GM23338 (cell line): ENCODE measurements at regions not wholly inside any gene's neighbourhood (a gene's known extent, or its start where the extent isn't known, plus 50 kb on each side); places are given as distances from the start of the nearest gene placed in this dataset.

ENCODE experiments used
- ATAC-seq: fragments of 200-7000 bp; cut with Tn5 transposase; 3 replicates; pipeline ENCODE4 v1.9.1; 2020
- DNase-seq: peaks from one replicate; pipeline ENCODE4 v3.0.0-alpha.2; 2015; ENCODE audit warnings: low spot score
- H2AFZ ChIP-seq: fragments of 200-600 bp; sonication (generic); 2 replicates; pipeline ENCODE4 v1.8.0; 2016; ENCODE audit warnings: antibody characterized with exemption, mild to moderate bottlenecking, moderate library complexity
- H3F3A ChIP-seq: fragments of 200-600 bp; sonication (generic); replicated peaks from 2 replicates; pipeline ENCODE4 v1.8.0; 2017; ENCODE audit warnings: antibody characterized with exemption, mixed run types, low read depth
- H3K27ac ChIP-seq: fragments of 200-600 bp; sonication (generic); 2 replicates; pipeline ENCODE4 v1.6.1; 2016; ENCODE audit warnings: low read depth
- H3K27me3 ChIP-seq: fragments of 200-600 bp; sonication (generic); 2 replicates; pipeline ENCODE4 v1.8.0; 2016; ENCODE audit warnings: mild to moderate bottlenecking, mixed run types, moderate library complexity; ENCODE audit not compliant: insufficient read depth
- H3K36me3 ChIP-seq: fragments of 200-600 bp; sonication (generic); 2 replicates; pipeline ENCODE4 v1.8.0; 2016; ENCODE audit warnings: mild to moderate bottlenecking; ENCODE audit not compliant: insufficient read depth
- H3K4me1 ChIP-seq: fragments of 200-600 bp; sonication (generic); 2 replicates; pipeline ENCODE4 v1.8.0; 2016; ENCODE audit warnings: mild to moderate bottlenecking, moderate library complexity; ENCODE audit not compliant: insufficient read depth
- H3K4me2 ChIP-seq: fragments of 200-600 bp; sonication (generic); 2 replicates; pipeline ENCODE4 v1.7.1; 2017; ENCODE audit warnings: mixed run types
- H3K4me3 ChIP-seq: fragments of 200-600 bp; sonication (generic); 2 replicates; pipeline ENCODE4 v1.6.1; 2016; ENCODE audit warnings: mixed run types
- H3K79me2 ChIP-seq: fragments of 200-600 bp; sonication (generic); replicated peaks from 2 replicates; pipeline ENCODE4 v1.8.0; 2017; ENCODE audit warnings: mild to moderate bottlenecking; ENCODE audit not compliant: insufficient read depth
- H3K9me2 ChIP-seq: fragments of 200-600 bp; sonication (generic); 2 replicates; pipeline ENCODE4 v1.8.0; 2017; ENCODE audit not compliant: insufficient read depth
- H4K20me1 ChIP-seq: fragments of 200-600 bp; sonication (generic); replicated peaks from 2 replicates; pipeline ENCODE4 v1.8.0; 2017; ENCODE audit warnings: mild to moderate bottlenecking; ENCODE audit not compliant: insufficient read depth
- H3K27ac Mint-ChIP-seq: 2 replicates; pipeline ENCODE4 v1.8.0; 2020; ENCODE audit warnings: inconsistent platforms, mild to moderate bottlenecking, moderate library complexity, mixed read lengths
- H3K27me3 Mint-ChIP-seq: 3 replicates; pipeline ENCODE4 v1.8.0; 2022; ENCODE audit warnings: low read depth, mild to moderate bottlenecking, moderate library complexity, mixed read lengths, inconsistent platforms; ENCODE audit not compliant: insufficient read depth, poor library complexity
- H3K36me3 Mint-ChIP-seq: 3 replicates; pipeline ENCODE4 v1.8.0; 2021; ENCODE audit warnings: low read depth, mild to moderate bottlenecking, inconsistent platforms, moderate library complexity, mixed read lengths
- H3K4me1 Mint-ChIP-seq: 3 replicates; pipeline ENCODE4 v1.8.0; 2020; ENCODE audit warnings: mild to moderate bottlenecking, inconsistent platforms, mixed read lengths
- H3K4me3 Mint-ChIP-seq: 3 replicates; pipeline ENCODE4 v1.8.0; 2021; ENCODE audit warnings: moderate library complexity, mild to moderate bottlenecking, inconsistent platforms, mixed read lengths
- H3K9me3 Mint-ChIP-seq: 3 replicates; pipeline ENCODE4 v1.8.0; 2020; ENCODE audit warnings: moderate library complexity, mild to moderate bottlenecking, inconsistent platforms, mixed read lengths
- CREB1 ChIP-seq: fragments of 250-450 bp; sonication (Bioruptor Pico); IDR thresholded peaks from 2 replicates; pipeline ENCODE4 v1.5.0; 2020; ENCODE audit warnings: low read depth, mild to moderate bottlenecking, moderate library complexity
- EZH2 ChIP-seq: fragments of 200-600 bp; sonication (generic); IDR thresholded peaks from one replicate; pipeline ENCODE4 v1.8.0; 2017; ENCODE audit warnings: antibody characterized with exemption, mild to moderate bottlenecking, low read depth; ENCODE audit not compliant: unreplicated experiment
- EZH2phosphoT487 ChIP-seq: fragments of 200-600 bp; sonication (generic); IDR thresholded peaks from one replicate; pipeline ENCODE4 v1.8.1; 2018; ENCODE audit warnings: antibody characterized with exemption; ENCODE audit not compliant: unreplicated experiment
- JUNB ChIP-seq: IDR thresholded peaks from one replicate; pipeline ENCODE4 v1.6.1; 2016; ENCODE audit warnings: antibody characterized with exemption; ENCODE audit not compliant: unreplicated experiment
- POLR2AphosphoS5 ChIP-seq: IDR thresholded peaks from 2 replicates; pipeline ENCODE4 v1.6.1; 2016; ENCODE audit warnings: antibody characterized with exemption, low read depth
- TF ChIP-seq, protein P1 (sequence below): fragments of 250-450 bp; sonication (Bioruptor Pico); IDR thresholded peaks from 2 replicates; pipeline ENCODE4 v1.5.0; 2020; ENCODE audit warnings: mild to moderate bottlenecking, moderate library complexity
- TF ChIP-seq, protein P2 (sequence below): IDR thresholded peaks from one replicate; pipeline ENCODE4 v1.6.1; 2018; ENCODE audit warnings: antibody characterized with exemption; ENCODE audit not compliant: unreplicated experiment
- TF ChIP-seq, protein P3 (sequence below), 2 experiments: fragments of 200-600 bp in 1 of 2; sonication (generic) in 1 of 2; conservative IDR thresholded peaks; 2 replicates each; pipeline versions ENCODE4 v1.5.1 to v1.6.1; 2016 to 2017; ENCODE audit warnings: antibody characterized with exemption in 2 of 2, low read depth in 2 of 2, mild to moderate bottlenecking in 2 of 2, moderate library complexity in 1 of 2

DNA sequence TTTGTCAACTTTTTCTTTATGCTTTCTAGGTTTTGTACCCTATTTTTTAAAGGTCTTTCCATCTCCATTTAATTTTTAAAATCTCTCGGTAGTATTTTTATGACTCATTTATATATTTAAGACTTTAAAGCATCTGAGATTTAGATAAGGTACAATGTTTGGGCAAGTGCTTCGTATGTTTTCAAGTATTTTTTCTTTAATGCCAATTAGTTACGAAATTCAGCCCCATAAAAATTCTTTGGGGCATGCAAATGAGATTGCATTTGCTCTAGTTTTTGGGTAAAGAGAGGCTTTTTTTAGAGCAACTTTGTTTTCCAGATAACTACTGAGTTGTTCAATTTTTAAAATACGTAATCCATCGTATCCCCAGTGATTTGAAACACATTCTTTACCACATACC lies 65.3 kb upstream of the CRHR1 start (continued):
- TF ChIP-seq, protein P1, sequence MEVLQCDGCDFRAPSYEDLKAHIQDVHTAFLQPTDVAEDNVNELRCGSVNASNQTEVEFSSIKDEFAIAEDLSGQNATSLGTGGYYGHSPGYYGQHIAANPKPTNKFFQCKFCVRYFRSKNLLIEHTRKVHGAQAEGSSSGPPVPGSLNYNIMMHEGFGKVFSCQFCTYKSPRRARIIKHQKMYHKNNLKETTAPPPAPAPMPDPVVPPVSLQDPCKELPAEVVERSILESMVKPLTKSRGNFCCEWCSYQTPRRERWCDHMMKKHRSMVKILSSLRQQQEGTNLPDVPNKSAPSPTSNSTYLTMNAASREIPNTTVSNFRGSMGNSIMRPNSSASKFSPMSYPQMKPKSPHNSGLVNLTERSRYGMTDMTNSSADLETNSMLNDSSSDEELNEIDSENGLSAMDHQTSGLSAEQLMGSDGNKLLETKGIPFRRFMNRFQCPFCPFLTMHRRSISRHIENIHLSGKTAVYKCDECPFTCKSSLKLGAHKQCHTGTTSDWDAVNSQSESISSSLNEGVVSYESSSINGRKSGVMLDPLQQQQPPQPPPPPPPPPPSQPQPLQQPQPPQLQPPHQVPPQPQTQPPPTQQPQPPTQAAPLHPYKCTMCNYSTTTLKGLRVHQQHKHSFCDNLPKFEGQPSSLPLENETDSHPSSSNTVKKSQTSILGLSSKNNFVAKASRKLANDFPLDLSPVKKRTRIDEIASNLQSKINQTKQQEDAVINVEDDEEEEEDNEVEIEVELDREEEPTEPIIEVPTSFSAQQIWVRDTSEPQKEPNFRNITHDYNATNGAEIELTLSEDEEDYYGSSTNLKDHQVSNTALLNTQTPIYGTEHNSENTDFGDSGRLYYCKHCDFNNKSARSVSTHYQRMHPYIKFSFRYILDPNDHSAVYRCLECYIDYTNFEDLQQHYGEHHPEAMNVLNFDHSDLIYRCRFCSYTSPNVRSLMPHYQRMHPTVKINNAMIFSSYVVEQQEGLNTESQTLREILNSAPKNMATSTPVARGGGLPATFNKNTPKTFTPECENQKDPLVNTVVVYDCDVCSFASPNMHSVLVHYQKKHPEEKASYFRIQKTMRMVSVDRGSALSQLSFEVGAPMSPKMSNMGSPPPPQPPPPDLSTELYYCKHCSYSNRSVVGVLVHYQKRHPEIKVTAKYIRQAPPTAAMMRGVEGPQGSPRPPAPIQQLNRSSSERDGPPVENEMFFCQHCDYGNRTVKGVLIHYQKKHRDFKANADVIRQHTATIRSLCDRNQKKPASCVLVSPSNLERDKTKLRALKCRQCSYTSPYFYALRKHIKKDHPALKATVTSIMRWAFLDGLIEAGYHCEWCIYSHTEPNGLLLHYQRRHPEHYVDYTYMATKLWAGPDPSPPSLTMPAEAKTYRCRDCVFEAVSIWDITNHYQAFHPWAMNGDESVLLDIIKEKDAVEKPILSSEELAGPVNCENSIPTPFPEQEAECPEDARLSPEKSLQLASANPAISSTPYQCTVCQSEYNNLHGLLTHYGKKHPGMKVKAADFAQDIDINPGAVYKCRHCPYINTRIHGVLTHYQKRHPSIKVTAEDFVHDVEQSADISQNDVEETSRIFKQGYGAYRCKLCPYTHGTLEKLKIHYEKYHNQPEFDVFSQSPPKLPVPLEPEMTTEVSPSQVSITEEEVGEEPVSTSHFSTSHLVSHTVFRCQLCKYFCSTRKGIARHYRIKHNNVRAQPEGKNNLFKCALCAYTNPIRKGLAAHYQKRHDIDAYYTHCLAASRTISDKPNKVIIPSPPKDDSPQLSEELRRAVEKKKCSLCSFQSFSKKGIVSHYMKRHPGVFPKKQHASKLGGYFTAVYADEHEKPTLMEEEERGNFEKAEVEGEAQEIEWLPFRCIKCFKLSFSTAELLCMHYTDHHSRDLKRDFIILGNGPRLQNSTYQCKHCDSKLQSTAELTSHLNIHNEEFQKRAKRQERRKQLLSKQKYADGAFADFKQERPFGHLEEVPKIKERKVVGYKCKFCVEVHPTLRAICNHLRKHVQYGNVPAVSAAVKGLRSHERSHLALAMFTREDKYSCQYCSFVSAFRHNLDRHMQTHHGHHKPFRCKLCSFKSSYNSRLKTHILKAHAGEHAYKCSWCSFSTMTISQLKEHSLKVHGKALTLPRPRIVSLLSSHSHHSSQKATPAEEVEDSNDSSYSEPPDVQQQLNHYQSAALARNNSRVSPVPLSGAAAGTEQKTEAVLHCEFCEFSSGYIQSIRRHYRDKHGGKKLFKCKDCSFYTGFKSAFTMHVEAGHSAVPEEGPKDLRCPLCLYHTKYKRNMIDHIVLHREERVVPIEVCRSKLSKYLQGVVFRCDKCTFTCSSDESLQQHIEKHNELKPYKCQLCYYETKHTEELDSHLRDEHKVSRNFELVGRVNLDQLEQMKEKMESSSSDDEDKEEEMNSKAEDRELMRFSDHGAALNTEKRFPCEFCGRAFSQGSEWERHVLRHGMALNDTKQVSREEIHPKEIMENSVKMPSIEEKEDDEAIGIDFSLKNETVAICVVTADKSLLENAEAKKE (CRISPR knock-in tag): no peak
- no peak for TF ChIP-seq CREB1 (CRISPR knock-in tag)
- TF ChIP-seq, protein P2, sequence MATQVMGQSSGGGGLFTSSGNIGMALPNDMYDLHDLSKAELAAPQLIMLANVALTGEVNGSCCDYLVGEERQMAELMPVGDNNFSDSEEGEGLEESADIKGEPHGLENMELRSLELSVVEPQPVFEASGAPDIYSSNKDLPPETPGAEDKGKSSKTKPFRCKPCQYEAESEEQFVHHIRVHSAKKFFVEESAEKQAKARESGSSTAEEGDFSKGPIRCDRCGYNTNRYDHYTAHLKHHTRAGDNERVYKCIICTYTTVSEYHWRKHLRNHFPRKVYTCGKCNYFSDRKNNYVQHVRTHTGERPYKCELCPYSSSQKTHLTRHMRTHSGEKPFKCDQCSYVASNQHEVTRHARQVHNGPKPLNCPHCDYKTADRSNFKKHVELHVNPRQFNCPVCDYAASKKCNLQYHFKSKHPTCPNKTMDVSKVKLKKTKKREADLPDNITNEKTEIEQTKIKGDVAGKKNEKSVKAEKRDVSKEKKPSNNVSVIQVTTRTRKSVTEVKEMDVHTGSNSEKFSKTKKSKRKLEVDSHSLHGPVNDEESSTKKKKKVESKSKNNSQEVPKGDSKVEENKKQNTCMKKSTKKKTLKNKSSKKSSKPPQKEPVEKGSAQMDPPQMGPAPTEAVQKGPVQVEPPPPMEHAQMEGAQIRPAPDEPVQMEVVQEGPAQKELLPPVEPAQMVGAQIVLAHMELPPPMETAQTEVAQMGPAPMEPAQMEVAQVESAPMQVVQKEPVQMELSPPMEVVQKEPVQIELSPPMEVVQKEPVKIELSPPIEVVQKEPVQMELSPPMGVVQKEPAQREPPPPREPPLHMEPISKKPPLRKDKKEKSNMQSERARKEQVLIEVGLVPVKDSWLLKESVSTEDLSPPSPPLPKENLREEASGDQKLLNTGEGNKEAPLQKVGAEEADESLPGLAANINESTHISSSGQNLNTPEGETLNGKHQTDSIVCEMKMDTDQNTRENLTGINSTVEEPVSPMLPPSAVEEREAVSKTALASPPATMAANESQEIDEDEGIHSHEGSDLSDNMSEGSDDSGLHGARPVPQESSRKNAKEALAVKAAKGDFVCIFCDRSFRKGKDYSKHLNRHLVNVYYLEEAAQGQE: no peak

- no peak overlapping the region for H3K4me3 Mint-ChIP-seq
- no peaks in the 10 kb centered on the region for H3F3A ChIP-seq
- H3K27me3 Mint-ChIP-seq: peaks cover 7% of the 10 kb centered on the region
- H3K36me3 ChIP-seq: no peaks in the 10 kb centered on the region
- ATAC-seq: peak; percentile 78
- peaks cover 7% of the 10 kb centered on the region for H3K9me3 Mint-ChIP-seq
- no peaks in the 10 kb centered on the region for H3K36me3 Mint-ChIP-seq
- DNase-seq: peak; percentile 69
- H3K27ac Mint-ChIP-seq: no peak overlapping the region
- H3K27ac ChIP-seq: no peak overlapping the region
- H3K4me2 ChIP-seq: no peak overlapping the region
- H3K4me1 ChIP-seq: 0 out of 2 replicates have a peak, but pooled peaks cover 9% of the 10 kb centered on the region
- H3K79me2 ChIP-seq: no peaks in the 10 kb centered on the region
- H3K9me2 ChIP-seq: no peaks in the 10 kb centered on the region
- H3K4me3 ChIP-seq: no peak overlapping the region
- H3K4me1 Mint-ChIP-seq: peaks cover 10% of the 10 kb centered on the region
- no peaks in the 10 kb centered on the region for H4K20me1 ChIP-seq
- H2AFZ ChIP-seq: no peak overlapping the region
- no peaks in the 10 kb centered on the region for H3K27me3 ChIP-seq
- TF ChIP-seq, protein P2: no peak
- TF ChIP-seq CREB1 (CRISPR knock-in tag): no peak
- no peak for TF ChIP-seq EZH2
- TF ChIP-seq EZH2phosphoT487: no peak
- no peak for TF ChIP-seq POLR2AphosphoS5
- TF ChIP-seq, protein P3, sequence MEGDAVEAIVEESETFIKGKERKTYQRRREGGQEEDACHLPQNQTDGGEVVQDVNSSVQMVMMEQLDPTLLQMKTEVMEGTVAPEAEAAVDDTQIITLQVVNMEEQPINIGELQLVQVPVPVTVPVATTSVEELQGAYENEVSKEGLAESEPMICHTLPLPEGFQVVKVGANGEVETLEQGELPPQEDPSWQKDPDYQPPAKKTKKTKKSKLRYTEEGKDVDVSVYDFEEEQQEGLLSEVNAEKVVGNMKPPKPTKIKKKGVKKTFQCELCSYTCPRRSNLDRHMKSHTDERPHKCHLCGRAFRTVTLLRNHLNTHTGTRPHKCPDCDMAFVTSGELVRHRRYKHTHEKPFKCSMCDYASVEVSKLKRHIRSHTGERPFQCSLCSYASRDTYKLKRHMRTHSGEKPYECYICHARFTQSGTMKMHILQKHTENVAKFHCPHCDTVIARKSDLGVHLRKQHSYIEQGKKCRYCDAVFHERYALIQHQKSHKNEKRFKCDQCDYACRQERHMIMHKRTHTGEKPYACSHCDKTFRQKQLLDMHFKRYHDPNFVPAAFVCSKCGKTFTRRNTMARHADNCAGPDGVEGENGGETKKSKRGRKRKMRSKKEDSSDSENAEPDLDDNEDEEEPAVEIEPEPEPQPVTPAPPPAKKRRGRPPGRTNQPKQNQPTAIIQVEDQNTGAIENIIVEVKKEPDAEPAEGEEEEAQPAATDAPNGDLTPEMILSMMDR (conservative IDR thresholded peaks at IDR 0.05; ENCODE audit: low read depth in 2 of 2): peak; percentile 43 to 49
- TF ChIP-seq JUNB: no peak
These were observed 64.6 kb upstream of the CRHR1 start for GRCh38 chr17:45719335-45720071.
